ENCODE measurements at regions not wholly inside any gene's neighbourhood (a gene's known extent, or its start where the extent isn't known, plus 50 kb on each side); places are given as distances from the start of the nearest gene placed in this dataset.

DNA sequence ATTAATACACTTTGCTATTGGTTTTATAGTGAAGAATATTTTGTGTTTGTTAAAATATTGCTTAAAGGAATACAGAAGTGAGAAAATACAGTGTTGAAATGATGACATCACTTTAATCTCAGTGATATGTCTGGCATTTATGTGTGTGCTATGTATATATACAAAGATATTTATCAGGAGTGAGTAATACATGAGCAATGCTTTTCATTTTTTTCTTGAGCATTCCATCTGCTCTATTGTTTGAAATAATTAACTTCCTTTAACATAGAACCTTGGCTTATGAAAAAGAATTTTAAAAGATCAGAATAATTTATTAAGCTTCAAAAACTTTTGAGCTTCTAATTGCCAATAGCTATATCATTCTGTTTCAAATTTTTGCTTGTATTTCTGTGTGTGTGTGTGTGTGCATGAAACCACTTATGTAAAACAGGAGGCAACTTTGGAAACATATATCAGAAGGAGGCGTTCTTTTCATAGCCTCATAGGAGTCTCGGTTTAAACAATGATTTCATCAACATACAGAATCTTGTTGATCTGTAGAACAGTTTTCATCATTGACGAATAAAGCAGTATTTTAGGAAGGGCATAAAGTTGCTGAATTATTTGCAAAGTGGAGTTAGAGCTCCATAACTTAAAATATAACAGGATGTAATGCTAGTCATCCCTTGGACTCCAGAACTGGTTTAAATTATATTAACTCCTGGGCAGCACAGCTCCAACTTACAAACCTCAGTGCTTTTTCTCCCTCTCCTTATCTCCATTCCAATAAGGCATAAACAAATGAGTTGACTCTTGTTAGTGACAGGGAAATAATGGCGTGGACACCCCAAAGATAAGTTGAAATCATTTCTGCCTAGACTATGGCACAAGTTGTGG, 228.4 kb upstream of the DGKB start:
- TF ChIP-seq CTCF (IDR thresholded peaks at IDR 0.05 in 4 of 5, conservative IDR thresholded peaks at IDR 0.05 in 1 of 5) (no peak), POLR2A (IDR thresholded peaks at IDR 0.05) (no peak)
